GM18526 (cell line): ENCODE measurements at regions not wholly inside any gene's neighbourhood (a gene's known extent, or its start where the extent isn't known, plus 50 kb on each side); places are given as distances from the start of the nearest gene placed in this dataset.
A peak's percentile ranks its signal among the peaks of the same experiment; 100 is the strongest.

ENCODE experiments used
- POLR2A ChIP-seq: IDR thresholded peaks from 3 replicates; pipeline ENCODE4 v1.6.1; 2011; ENCODE audit not compliant: insufficient read length; ENCODE audit errors: extremely low read depth

DNA sequence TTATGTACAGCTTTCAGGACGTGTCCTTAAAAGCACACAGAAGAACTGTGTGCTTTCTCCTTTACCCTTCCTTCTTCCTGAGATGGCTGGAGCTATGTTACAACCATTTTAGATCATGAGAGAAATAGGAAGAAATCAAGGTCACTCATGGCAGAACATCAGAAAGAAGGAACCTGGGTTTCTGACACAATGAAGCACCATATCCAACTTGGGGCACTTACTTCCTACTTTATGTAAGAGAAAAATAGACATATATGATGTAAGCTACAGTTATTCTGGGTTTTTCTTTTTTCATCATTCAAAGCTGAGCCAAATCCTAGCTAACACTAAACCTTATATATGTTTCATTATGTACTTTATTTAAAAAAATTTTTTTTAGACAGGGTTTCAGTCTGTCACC, 79.5 kb downstream of the FAM161A start:
- TF ChIP-seq POLR2A, result no peak

DNA sequence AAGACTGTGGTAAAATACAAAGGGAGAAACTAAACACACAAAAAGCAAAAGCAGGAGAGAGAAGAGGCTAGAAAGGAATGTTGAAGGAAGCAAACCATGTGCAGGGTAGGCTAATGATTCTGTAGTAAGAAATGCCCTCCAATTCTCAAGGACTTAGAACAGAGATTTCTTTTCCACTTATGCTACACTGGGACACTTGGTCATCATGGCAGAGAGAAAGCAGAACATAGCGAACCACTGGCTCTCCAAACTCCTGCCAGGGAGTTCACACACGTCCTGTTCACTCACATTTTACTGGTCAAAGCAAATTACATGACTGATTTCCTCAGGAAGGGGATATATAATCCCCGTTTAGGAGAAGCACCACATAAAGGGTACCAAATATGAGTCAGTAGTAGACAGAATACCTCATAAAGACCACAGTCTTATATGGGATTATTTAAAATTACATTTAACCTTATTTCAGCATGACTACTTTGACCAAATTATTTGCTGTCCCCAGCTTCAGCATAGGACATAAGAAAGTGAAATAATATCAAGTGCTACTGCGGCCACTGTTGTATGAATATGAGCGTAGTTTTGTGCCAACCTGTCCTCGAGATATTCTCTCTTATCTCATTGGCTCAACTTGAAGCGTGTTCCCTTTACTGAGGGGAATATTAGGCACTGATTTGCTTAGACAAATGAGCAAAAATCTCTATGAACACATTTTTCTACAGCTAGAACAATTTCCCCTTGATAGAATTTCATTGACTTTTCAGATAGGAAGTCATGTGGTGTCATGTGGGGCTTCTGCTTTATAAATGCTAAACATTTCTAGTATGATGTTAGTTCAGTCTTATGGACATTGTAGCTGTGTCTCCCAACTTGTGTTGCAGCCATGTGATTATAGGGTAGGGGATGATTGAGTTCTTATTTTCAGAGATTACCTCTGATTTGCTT, 81.7 kb downstream of the FAM161A start:
- no peak for TF ChIP-seq POLR2A

- no peak for TF ChIP-seq POLR2A
Observed at GRCh38 chr2:61770746-61771145, 83.1 kb downstream of the FAM161A start.

DNA sequence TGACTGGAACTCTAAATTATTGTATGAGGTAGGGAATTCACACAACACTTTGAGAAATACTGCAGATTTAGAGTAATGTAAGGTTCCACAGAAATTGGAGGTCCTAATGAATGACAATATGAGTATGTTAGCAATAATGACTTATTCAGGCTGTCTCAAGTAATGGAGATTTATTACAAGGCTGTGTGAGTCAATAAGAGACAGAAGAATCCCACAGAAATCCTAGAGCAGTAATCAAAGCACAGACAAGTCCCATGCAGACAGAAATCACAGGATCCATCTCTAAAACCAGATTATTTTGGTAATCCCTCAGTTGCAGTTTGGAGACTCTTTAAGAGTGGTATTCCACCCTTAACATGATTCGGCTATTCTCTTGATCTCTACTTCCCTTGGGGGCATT, 83.6 kb downstream of the FAM161A start:
- TF ChIP-seq POLR2A, result no peak

DNA sequence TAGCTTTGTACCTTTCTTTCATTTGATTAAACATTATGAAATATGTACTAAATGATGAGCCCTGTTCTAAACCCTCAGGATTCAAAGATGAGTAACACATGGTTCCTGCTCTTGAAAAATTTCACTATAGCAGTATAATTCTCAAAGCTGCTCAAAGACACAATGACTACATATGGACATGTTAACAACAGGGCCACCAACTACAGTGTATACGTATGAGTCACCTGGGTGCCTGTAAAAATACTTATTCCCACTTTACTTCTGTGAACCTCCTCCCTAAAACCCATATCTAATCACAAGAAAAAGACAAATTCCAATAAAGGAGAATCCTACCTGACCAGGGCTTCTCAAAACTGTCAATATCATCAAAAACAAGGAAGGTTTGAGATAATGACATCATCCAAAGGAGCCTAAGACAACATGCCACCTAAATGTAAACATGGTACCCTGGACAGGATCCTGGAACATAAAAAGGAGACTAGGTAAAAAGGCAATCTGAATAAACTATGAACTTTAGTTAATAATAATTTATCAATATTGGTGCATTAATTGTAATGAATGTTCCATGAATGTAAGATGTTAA, 84.7 kb downstream of the FAM161A start:
- TF ChIP-seq POLR2A, result no peak

- peak; percentile 80 for TF ChIP-seq POLR2A
Observed at GRCh38 chr2:61764035-61764800, 89.6 kb downstream of the FAM161A start.

GRCh38 chr2:61763605-61764034, 90.2 kb downstream of the FAM161A start:
- TF ChIP-seq POLR2A, result no peak

DNA sequence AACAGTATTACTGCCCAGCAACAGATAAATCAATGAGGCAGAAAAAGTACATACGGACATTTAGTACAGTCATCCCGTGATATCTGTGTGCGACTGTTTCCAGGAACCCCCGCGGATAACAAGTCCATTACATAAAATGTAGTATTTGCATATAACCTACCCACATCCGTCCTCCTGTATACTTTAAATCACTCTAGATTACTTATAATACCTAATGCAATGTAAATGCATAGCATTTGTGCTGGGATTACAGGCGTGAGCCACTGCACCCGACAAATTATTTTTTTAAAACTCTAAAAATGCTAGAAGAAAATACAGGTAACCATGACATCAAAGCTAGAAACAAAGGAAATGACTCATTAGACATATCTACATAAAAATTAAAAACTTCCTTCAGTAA, 91.6 kb downstream of the FAM161A start:
- TF ChIP-seq POLR2A, result no peak

GRCh38 chr2:61759718-61760117, 94.1 kb downstream of the FAM161A start:
- TF ChIP-seq POLR2A, result no peak

GRCh38 chr2:61759005-61759404, 94.9 kb downstream of the FAM161A start:
- TF ChIP-seq POLR2A, result no peak

DNA sequence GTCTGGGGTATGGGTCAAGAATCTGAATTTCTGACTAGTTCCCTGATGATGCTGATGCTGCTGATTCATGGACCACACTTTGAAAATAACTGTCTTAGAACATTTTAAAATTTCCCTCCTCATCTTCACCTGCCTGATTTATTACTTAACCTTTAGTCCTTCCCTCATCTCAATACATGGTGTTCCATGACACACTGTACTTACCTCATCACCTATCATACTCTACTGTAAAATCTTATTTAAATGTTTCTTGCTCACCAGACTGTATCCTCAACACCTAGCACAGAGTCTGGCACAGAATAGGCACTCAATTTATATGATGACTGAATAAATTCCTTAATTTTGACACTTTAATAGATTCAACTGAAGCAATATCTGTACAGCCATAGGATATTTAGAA, 95.7 kb downstream of the FAM161A start:
- no peak for TF ChIP-seq POLR2A

GRCh38 chr2:61753512-61753911, 100.3 kb downstream of the FAM161A start:
- no peak for TF ChIP-seq POLR2A

DNA sequence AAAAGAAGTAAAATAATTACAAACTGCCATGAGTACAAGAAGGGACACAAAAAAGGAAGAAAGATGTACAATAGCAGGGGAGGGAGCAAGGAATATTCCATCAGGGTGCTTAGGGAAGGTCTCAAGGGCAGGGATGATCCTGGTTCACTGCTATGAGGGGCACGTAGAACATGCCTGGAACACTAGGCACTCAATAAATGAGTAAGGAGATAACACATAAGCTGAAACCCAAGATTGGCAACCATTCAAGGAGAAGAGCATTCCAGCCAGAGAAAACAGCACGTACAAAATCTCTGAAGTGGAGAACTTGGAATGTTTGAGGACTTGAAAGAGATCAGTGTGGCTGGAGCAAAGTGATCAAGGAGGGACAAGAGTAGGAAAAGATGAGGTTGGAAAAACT, 103.2 kb downstream of the FAM161A start:
- TF ChIP-seq POLR2A, result no peak

GRCh38 chr2:61742955-61743354, 110.9 kb downstream of the FAM161A start:
- no peak for TF ChIP-seq POLR2A

GRCh38 chr2:61737841-61738240, 116.0 kb downstream of the FAM161A start:
- TF ChIP-seq POLR2A, result no peak

- TF ChIP-seq POLR2A, result no peak
Observed at GRCh38 chr2:61736953-61737352, 116.9 kb downstream of the FAM161A start.

DNA sequence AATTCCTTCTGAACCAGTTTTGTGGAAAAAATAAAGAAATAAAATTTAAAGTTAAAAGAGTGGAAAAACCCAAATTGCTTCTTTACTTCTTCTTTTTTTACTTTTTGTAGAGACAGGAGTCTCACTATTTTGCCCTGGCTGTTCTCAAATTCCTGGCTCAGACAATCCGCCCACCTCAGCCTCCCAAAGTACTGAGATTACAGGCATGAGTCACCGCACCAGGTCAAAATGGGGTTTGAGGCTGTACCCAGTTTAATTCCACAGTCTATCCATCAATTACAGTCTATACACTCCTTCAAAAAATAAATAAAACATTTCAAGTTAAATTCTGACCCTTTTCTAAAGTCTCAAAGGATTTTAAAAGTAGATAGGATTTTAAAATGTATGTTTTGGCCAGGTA, 120.3 kb downstream of the FAM161A start:
- no peak for TF ChIP-seq POLR2A
